H1 (cell line): ENCODE measurements at regions not wholly inside any gene's neighbourhood (a gene's known extent, or its start where the extent isn't known, plus 50 kb on each side); places are given as distances from the start of the nearest gene placed in this dataset.
A peak's percentile ranks its signal among the peaks of the same experiment; 100 is the strongest.

Source experiments
- BRCA1 ChIP-seq: IDR thresholded peaks from 2 replicates; pipeline ENCODE4 v1.6.1; 2012; ENCODE audit warnings: low read depth, low read length, improper control_type of control experiment
- E2F6 ChIP-seq: IDR thresholded peaks from 2 replicates; pipeline ENCODE4 v1.6.1; 2012; ENCODE audit warnings: inconsistent platforms
- JUN ChIP-seq: IDR thresholded peaks from 2 replicates; pipeline ENCODE4 v1.6.1; 2011; ENCODE audit warnings: low read depth, mild to moderate bottlenecking, improper control_type of control experiment, low read length
- MAX ChIP-seq: IDR thresholded peaks from 2 replicates; pipeline ENCODE4 v1.6.1; 2012; ENCODE audit warnings: inconsistent platforms

GRCh38 chr6:165854061-165854862, 191.2 kb upstream of the PDE10A start (continued):
- peak; percentile 48; the same call in 1 of the 2 replicates for TF ChIP-seq E2F6
- no peak for TF ChIP-seq BRCA1
- peak; percentile 75 for TF ChIP-seq MAX
- no peak for TF ChIP-seq JUN
